ENCODE measurements at regions not wholly inside any gene's neighbourhood (a gene's known extent, or its start where the extent isn't known, plus 50 kb on each side); places are given as distances from the start of the nearest gene placed in this dataset.
"Not testable (repeated sequence)": the region's sequence is repeated elsewhere in the genome, so short reads cannot be mapped to it uniquely, and the experiment has no call there.

GRCh38 chr4:45043911-45044310, 317.6 kb upstream of the GNPDA2 start:
- no peak for DNase-seq

DNA sequence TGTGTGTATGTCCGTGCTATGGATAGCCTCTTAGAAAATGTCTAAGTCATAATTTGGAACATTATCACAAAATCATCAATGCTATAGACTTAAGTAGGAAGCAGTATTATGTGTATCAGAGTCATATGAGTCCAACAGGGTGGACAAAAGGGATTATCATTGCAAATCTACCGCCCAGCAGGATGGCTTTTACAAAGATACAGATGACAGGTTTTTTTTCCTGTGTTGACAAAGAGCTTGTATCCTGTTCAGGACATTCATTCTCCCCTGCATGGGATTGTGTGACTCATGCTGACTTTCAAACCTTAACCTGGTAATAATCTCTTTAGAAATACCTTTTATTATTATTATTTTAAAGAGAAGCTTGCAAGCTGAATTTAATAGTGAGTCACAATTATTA, 310.3 kb upstream of the GNPDA2 start:
- no peak for DNase-seq

GRCh38 chr4:45033676-45034419, 307.5 kb upstream of the GNPDA2 start:
- no peak for DNase-seq

GRCh38 chr4:45030059-45030458, 303.7 kb upstream of the GNPDA2 start:
- no peak for DNase-seq

DNA sequence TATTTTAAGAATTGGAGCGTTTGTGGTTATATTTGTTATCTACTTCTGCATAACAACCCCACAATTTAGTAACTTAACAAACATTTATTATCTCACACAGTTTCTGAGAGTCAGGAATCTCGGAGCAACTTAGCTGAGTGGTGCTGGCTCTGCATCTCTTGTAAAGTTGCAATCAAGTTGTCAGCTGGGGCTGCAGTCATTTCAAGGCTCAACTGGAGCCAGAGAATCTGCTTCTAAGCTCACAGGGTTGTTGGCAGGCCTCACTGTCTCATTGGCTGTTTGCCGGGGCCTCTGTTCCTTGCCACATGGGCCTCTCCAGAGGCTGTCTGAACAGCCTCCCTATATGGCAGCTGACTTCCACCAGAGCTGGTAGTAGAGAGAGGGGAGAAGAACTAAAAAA, 281.2 kb upstream of the GNPDA2 start:
- no peak for DNase-seq

DNA sequence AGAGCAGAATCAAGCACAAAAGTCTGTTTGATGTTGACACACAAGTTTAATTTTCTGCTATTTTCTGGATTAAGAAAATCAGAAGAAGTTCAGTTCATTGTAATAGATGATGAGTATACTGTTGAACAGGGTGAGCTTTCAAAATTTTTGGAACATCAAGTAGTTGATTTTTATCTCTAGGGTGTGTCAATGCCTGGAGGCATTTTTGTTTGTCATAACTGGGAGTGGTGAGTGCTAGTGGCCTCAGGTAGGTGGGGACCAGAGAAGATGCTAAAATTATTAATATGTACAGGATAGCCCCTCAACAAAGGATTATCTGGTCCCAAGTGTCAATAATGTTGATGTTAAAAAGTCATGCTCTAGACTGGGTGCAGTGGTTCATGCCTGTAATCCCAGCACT, 279.7 kb upstream of the GNPDA2 start:
- no peak for DNase-seq

GRCh38 chr4:45004847-45005565, 278.6 kb upstream of the GNPDA2 start:
- DNase-seq, result no peak

GRCh38 chr4:45004326-45004725, 278.0 kb upstream of the GNPDA2 start:
- DNase-seq, result no peak

DNA sequence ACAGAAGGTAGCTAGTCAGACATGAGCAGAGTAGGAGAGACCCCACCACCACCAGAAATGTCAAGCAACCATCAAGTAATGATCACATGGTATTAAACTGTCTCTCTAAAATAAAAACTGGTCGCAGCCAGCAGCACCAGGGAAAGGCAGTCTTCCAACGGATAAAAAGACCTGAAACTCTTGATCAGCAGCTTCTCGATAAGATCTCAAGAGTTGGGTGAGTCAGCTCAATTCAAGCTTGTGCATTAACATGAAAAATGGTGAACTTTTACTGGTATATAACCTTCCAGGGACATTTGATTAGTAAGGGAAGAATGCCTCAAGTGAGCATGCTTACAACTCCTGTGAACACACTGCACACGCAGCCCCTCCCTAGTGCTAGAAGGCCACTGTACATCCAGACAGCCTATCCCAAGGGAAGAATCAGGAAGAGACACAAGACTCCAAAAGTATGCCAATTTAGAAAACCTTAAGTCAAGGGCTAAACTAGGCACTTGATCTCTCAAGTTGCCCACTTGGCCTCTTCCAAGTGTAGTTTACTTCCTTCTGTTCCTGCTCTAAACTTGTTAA, 270.0 kb upstream of the GNPDA2 start:
- no peak for DNase-seq

DNA sequence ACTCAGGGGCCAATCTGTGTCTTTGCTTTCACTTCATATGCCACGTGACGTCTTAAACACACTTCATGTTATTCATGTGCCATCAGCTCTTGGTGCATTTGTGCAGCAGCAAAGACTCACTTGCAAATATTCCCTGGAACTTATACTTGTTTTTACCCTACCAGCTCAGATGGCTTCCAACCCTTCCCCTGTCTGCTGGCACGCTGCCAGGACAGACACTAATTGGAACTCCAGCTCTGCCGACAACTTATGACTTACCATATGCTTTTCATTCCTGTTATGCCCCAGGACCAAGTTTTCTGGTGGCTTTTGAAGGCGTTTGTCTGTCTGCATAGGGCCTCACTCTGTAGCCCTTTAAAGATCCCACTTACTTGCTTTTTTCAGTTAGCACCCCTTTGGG, 261.7 kb upstream of the GNPDA2 start:
- DNase-seq, result no peak

DNA sequence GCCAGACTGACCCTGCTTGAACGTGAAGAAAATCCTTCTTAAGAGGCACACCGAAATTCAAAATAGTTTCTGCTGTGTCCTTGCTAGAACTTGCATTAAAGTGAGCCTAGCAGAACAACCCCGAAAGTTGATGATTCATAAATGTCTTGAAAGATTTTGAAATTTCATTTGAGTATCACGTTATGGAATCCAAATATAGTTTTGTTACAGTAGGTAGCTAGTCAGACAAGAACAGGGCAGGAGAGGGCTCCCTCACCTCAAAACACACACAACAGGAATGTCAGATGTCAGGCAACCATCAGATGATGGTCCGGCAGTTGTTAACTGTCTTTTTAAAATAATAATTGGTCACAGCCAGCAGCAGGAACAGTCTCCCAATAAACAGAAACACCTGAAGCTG, 259.6 kb upstream of the GNPDA2 start:
- DNase-seq, result no peak

- no peak for DNase-seq
Measured at GRCh38 chr4:44985152-44985551, 258.8 kb upstream of the GNPDA2 start.

DNA sequence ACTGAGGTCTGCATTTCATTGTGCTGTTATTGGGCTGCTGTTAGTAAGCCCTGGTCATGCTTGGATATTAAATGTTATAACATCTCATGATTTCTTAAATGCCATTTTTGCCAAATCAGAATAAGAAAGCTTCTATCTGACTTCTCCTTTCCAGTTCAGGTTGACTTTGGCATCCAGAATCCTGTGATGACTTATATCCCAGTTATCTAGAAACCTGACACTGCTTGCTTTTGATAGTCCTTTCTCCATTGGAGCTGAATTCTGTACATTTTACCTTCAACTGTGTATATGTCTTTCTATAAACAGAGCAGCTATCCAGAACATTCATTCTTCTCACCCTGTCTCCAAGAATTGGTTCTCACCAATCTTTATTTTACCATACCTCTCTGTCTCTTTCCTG, 257.7 kb upstream of the GNPDA2 start:
- DNase-seq, result no peak

GRCh38 chr4:44983083-44983482, 256.7 kb upstream of the GNPDA2 start:
- DNase-seq, result no peak

- DNase-seq, result no peak
Measured at GRCh38 chr4:44978020-44978419, 251.7 kb upstream of the GNPDA2 start.

DNA sequence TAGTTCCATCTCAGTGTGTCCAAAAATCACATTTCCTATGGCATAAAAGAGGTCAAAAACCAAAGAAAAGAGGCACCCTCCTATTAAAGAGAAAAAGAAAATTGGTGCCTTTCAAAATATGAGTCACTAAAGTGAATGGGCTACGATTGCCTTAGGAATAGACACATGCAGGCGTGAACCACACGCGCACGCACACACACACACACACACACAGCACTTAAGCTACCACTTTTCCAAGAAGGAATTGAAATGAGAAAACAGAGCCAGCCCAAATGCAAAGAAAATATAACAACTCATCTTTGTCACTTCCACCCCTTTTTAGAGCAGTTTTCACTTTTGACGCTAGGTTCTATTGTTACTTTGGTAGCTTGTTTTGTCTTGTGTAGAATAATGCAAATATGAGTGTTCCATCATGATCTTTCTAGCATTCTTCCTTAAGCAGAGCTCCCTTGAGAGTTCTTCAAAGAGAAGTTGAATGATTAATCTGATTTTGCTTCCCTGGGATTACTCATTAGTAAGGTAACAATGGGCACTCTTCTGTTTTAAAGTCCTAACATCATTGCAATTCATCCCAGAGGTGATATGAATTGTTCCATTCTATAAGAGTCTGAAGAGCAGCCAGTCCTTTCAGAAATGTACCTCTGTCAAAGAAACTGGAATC, 239.2 kb upstream of the GNPDA2 start:
- DNase-seq, result no peak

DNA sequence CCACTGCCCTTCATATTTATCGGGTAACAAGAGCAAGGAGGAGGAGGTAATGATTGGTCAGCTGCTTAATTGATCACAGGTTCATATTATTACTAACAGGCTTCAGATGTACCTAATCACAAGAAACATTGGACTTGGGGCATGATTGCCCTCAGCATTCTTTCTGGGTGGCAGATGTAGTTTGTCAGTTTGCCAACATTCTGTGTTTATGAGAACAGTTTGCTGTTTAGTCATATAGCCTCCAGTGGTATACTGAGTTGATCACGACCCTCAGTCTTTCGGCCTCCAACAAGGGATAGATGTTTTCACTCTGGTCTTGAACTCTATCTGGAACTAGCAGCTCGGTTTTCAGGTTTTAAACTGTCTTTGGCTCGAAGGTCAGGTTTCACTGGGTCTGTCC, 237.7 kb upstream of the GNPDA2 start:
- not testable (repeated sequence) for DNase-seq

- DNase-seq, result no peak
Measured at GRCh38 chr4:44961001-44961755, 234.8 kb upstream of the GNPDA2 start.

GRCh38 chr4:44931720-44932119, 205.4 kb upstream of the GNPDA2 start:
- DNase-seq, result no peak

DNA sequence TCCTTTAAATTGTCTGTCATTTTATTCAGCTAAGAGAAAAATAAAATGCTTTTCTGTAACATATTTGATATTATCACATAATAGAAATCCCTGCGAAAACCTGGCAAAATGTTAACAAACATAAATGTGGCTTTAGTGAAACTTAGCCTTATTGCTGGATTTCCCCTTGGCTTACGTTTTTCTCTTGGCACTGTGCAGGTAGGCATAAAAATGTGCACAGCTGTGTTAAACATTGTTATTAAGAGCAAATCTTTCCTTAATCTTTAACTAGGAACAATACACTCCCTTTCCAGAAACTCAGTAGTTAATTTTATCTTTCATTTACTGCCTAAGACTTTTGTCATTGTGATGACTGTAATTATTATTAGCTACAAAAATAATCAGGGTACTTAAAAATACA, 202.4 kb upstream of the GNPDA2 start:
- no peak for DNase-seq

GRCh38 chr4:44927399-44928380, 201.3 kb upstream of the GNPDA2 start:
- DNase-seq, result peak; percentile 31

DNA sequence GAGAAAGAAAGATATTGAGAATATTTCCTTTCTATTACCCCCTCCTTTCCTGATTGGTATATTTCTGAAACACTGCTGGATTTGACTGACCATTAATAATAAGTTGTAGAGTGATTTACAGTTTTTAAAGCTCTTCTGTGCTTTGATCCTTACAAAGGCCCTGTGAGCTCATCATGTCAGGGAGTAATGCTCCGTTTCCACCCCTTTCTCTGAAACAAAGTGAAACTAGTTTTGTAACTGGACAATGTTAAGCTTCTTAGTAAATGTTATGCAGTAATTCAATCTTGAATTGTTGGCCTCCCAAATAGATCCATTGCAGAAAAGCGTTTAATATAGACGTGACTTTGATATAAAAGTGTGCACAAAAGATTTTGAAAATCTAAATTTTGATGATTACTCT, 190.1 kb upstream of the GNPDA2 start:
- no peak for DNase-seq

Data from NCI-H510A treated with DMSO at 0.1 percent for 48 hours (cell line).